ENCODE measurements at regions not wholly inside any gene's neighbourhood (a gene's known extent, or its start where the extent isn't known, plus 50 kb on each side); places are given as distances from the start of the nearest gene placed in this dataset.

DNA sequence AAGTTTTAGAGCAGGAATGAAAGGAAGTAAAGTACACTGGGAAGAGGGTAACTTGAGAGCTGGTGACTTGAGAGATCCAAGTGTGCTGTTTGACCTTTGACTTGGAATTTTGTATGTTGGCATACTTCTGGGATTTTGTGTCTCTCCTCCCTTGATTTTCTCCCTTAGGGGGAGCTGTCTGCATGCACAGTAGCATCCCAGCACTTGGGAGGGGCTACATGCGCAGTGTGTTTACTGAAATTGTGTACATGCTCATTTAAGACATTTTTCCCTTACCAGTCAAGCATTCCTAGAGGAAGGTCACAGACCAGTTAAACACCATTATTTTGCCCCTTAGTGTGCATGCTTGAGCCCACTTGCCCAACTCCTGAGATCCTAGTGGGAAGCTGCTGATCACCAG, 120.1 kb downstream of the ZNF622 start:
- no peak for TF ChIP-seq EZH2 (IDR thresholded peaks at IDR 0.05; ENCODE audit: borderline replicate concordance, low read length)
- TF ChIP-seq, protein P1, sequence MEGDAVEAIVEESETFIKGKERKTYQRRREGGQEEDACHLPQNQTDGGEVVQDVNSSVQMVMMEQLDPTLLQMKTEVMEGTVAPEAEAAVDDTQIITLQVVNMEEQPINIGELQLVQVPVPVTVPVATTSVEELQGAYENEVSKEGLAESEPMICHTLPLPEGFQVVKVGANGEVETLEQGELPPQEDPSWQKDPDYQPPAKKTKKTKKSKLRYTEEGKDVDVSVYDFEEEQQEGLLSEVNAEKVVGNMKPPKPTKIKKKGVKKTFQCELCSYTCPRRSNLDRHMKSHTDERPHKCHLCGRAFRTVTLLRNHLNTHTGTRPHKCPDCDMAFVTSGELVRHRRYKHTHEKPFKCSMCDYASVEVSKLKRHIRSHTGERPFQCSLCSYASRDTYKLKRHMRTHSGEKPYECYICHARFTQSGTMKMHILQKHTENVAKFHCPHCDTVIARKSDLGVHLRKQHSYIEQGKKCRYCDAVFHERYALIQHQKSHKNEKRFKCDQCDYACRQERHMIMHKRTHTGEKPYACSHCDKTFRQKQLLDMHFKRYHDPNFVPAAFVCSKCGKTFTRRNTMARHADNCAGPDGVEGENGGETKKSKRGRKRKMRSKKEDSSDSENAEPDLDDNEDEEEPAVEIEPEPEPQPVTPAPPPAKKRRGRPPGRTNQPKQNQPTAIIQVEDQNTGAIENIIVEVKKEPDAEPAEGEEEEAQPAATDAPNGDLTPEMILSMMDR (IDR thresholded peaks at IDR 0.05; ENCODE audit: low read length): peak; percentile 5; the same call in 1 of the 2 replicates
